B cell (primary cell): ENCODE measurements at regions not wholly inside any gene's neighbourhood (a gene's known extent, or its start where the extent isn't known, plus 50 kb on each side); places are given as distances from the start of the nearest gene placed in this dataset.

Source experiments
- ATAC-seq: fragments of 200-7000 bp; cut with Tn5 transposase; one replicate; pipeline ENCODE4 v1.10.0; 2021; ENCODE audit warnings: low read depth, mild to moderate bottlenecking, moderate number of reproducible peaks, moderate library complexity
- CTCF ChIA-PET: fragments of 350-600 bp; sonication (Branson Sonifier 250); formaldehyde crosslinking; loops from one replicate; lab custom pipeline; 2021; ENCODE audit warnings: antibody characterized with exemption, inconsistent platforms; lab: Charles Lee
- POLR2A ChIA-PET: fragments of 350-600 bp; sonication (Branson Sonifier 250); formaldehyde crosslinking; loops from one replicate; lab custom pipeline; 2021; ENCODE audit warnings: antibody characterized with exemption; lab: Charles Lee
- DNase-seq: peaks from one replicate; pipeline ENCODE4 v3.0.0; 2013
- H2AFZ ChIP-seq: 2 replicates; pipeline ENCODE4 v1.6.1; 2012; ENCODE audit warnings: mild to moderate bottlenecking, low read depth, low read length; ENCODE audit not compliant: insufficient read depth, poor library complexity, severe bottlenecking
- H3K27ac ChIP-seq, 2 donors: 1 replicate in 1 of 2; 2 replicates in 1 of 2; pipeline ENCODE4 v1.5.1; 2012 to 2013; ENCODE audit warnings: low read length in 2 of 2, mild to moderate bottlenecking in 2 of 2, moderate library complexity in 1 of 2
- H3K27me3 ChIP-seq, 4 experiments: fragments of 200-600 bp in 1 of 4; sonication (generic) in 1 of 4; replicated peaks in 1 of 4; 1 replicate in 2 of 4; 2 replicates in 2 of 4; pipeline versions ENCODE4 v1.6.1 to v1.7.0; 2013 to 2016; ENCODE audit warnings: low read length in 3 of 4, mild to moderate bottlenecking in 2 of 4, mixed read lengths in 1 of 4, moderate library complexity in 1 of 4; ENCODE audit not compliant: insufficient read depth in 4 of 4, control insufficient read depth in 3 of 4; ENCODE audit errors: control extremely low read depth in 1 of 4
- H3K36me3 ChIP-seq, 2 experiments: replicated peaks in 1 of 2; 1 replicate in 1 of 2; 2 replicates in 1 of 2; pipeline versions ENCODE4 v1.6.1 to v1.7.1; 2013; ENCODE audit warnings: low read length in 1 of 2; ENCODE audit not compliant: insufficient read depth in 2 of 2, control insufficient read depth in 1 of 2; ENCODE audit errors: control extremely low read depth in 1 of 2, extremely low read depth in 1 of 2
- H3K4me1 ChIP-seq, 2 donors: fragments of 200-600 bp in 1 of 2; sonication (generic) in 1 of 2; 1 replicate in 1 of 2; 2 replicates in 1 of 2; pipeline versions ENCODE4 v1.5.1 to v1.6.1; 2013 to 2017; ENCODE audit warnings: low read length in 2 of 2; ENCODE audit not compliant: control insufficient read depth in 2 of 2, insufficient read depth in 2 of 2
- H3K4me2 ChIP-seq: replicated peaks from 2 replicates; pipeline ENCODE3; 2012; ENCODE audit warnings: mild to moderate bottlenecking, low read depth, low read length; ENCODE audit not compliant: poor library complexity, severe bottlenecking
- H3K4me3 ChIP-seq, 5 experiments: fragments of 200-600 bp in 1 of 5; sonication (generic) in 1 of 5; 1 replicate in 3 of 5; 2 replicates in 2 of 5; pipeline versions ENCODE4 v1.5.1 to v1.7.0; 2011 to 2016; ENCODE audit warnings: low read length in 4 of 5, mild to moderate bottlenecking in 4 of 5, low read depth in 2 of 5, control low read depth in 1 of 5, moderate library complexity in 1 of 5; ENCODE audit not compliant: insufficient read depth in 1 of 5; ENCODE audit errors: control extremely low read depth in 1 of 5, extremely low read depth in 1 of 5
- H3K79me2 ChIP-seq: fragments of 200-600 bp; sonication (generic); one replicate; pipeline ENCODE4 v1.6.0; 2016; ENCODE audit warnings: low read length; ENCODE audit not compliant: control insufficient read depth, insufficient read depth
- H3K9ac ChIP-seq: fragments of 200-600 bp; sonication (generic); 2 replicates; pipeline ENCODE4 v1.6.1; 2017; ENCODE audit warnings: mild to moderate bottlenecking, low read length, moderate library complexity
- H3K9me3 ChIP-seq, 3 donors: one replicate each; pipeline versions ENCODE4 v1.6.1 to v1.7.1; 2013; ENCODE audit warnings: low read length in 2 of 3; ENCODE audit not compliant: control insufficient read depth in 2 of 3, insufficient read depth in 1 of 3; ENCODE audit errors: control extremely low read depth in 1 of 3
- H4K20me1 ChIP-seq: 2 replicates; pipeline ENCODE4 v1.6.0; 2012; ENCODE audit warnings: mild to moderate bottlenecking, low read length; ENCODE audit not compliant: insufficient read depth, control insufficient read depth, poor library complexity, severe bottlenecking
- H3K27ac Mint-ChIP-seq: one replicate; pipeline ENCODE4 v1.8.0; 2021; ENCODE audit warnings: mixed read lengths
- H3K27me3 Mint-ChIP-seq: one replicate; pipeline ENCODE4 v1.8.0; 2021; ENCODE audit warnings: mixed read lengths
- H3K4me1 Mint-ChIP-seq: one replicate; pipeline ENCODE4 v1.8.0; 2021; ENCODE audit warnings: mixed read lengths
- H3K4me3 Mint-ChIP-seq: one replicate; pipeline ENCODE4 v1.8.0; 2021; ENCODE audit warnings: mixed read lengths
- H3K9me3 Mint-ChIP-seq: one replicate; pipeline ENCODE4 v1.8.0; 2022; ENCODE audit warnings: mixed read lengths; ENCODE audit not compliant: insufficient read depth
- CTCF ChIP-seq: fragments of 200-600 bp; IDR thresholded peaks from one replicate; pipeline ENCODE4 v1.8.0; 2022; ENCODE audit warnings: antibody characterized with exemption, mild to moderate bottlenecking
- EZH2 ChIP-seq: IDR thresholded peaks from 2 replicates; pipeline ENCODE4 v1.6.1; 2012; ENCODE audit warnings: borderline replicate concordance, low read depth, mild to moderate bottlenecking, moderate library complexity, low read length; ENCODE audit not compliant: insufficient read depth, poor library complexity, severe bottlenecking
- WGBS: methylation state at CpG from one replicate; pipeline ENCODE4 v1.1.5; 2013; ENCODE audit warnings: missing lambda C conversion rate; ENCODE audit not compliant: insufficient coverage; 5-methylcytosine and 5-hydroxymethylcytosine counted together
- intact Hi-C: fragments of 100-400 bp; cut with micrococcal nuclease; formaldehyde crosslinking; loops from one replicate; pipeline ENCODE4 v1.10.0; 2022

DNA sequence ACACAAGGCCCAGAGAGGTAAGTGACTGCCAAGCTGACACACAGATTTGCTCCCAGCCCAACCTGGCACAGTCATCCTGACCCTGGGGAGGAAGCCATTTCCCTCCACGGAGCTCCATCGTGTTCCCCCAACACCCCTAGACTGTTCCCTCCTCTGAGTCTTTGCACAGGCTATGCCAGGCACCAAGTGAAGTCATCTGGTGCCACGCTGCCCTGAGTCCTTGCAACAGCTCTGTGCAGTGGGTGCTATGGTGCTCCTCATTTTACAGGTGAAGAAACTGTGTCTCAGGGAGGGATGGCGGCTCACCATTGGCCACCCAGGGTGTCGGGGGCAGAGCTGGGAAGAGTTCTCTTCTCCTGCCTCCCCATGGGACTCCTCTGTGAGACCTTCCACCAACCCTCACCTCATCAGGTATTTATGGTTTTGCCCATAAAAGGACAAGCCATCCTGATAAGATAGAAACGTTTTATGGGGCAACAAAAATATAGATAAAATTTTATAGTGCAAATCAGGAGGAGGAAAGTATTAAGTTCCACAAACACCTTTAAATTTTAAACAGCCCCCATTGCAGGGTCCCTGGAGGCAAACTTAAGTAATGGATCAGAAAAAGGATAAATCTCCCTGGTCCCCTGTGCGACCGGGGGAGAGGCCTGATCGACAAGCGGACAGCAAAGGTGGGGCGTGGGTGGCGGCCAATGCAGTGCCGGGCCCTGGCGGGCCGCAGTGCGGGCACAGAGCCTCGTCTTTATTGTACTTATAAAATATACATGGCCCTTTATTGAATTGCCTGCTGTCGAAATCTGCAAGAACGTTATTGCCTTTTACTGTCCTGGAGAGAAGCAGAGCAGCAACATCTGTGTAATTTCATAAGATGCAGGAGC lies 50.2 kb upstream of the ZBTB43 start:
- WGBS, result 94% methylated on average over 14 of the region's 19 CpGs
- H3K4me3 Mint-ChIP-seq, result no peak overlapping the region
- Histone ChIP-seq H3K4me3 (no peak overlapping the region), H3K4me1 (no peaks in the 10 kb centered on the region), H3K27ac (no peak overlapping the region), H4K20me1 (no peaks in the 10 kb centered on the region), H3K36me3 (no peaks in the 10 kb centered on the region), H3K9me3 (no peaks in the 10 kb centered on the region), H3K79me2 (no peaks in the 10 kb centered on the region), H3K9ac (no peak overlapping the region), H2AFZ (no peak overlapping the region), H3K4me2 (no peak overlapping the region), H3K27me3 (no peaks in the 10 kb centered on the region)
- TF ChIP-seq EZH2 (no peak), CTCF (no peak)
- H3K4me1 Mint-ChIP-seq, result no peaks in the 10 kb centered on the region
- intact Hi-C loops, result no loop called here
- ChIA-PET POLR2A (no interaction called here), CTCF (interaction anchor here (0.9 to 1.6 kb wide), 2 partner anchors 24 to 49 kb away, joined by 3 to 4 read pairs; no protein-coding TSS in a partner anchor)
- no peak for ATAC-seq
- H3K9me3 Mint-ChIP-seq, result no peaks in the 10 kb centered on the region
- DNase-seq, result no peak
- H3K27me3 Mint-ChIP-seq, result no peaks in the 10 kb centered on the region
- H3K27ac Mint-ChIP-seq, result no peak overlapping the region
